ENCODE measurements at regions not wholly inside any gene's neighbourhood (a gene's known extent, or its start where the extent isn't known, plus 50 kb on each side); places are given as distances from the start of the nearest gene placed in this dataset.

- peak; percentile 9 for DNase-seq (ENCODE audit: low read depth, low spot score)
- Histone ChIP-seq H2AFZ (ENCODE audit: control insufficient read depth, low read length) (no peak overlapping the region), H3K27me3 (ENCODE audit: control insufficient read depth, extremely low read depth, insufficient read depth, low read length) (no peaks in the 10 kb centered on the region), H3K4me1 (ENCODE audit: control insufficient read depth, extremely low read depth, insufficient read depth, low read length) (no peaks in the 10 kb centered on the region), H3K27ac (ENCODE audit: control insufficient read depth, insufficient read depth, low read length) (no peak overlapping the region), H3K9ac (ENCODE audit: control insufficient read depth, extremely low read depth, insufficient read depth, low read length) (no peak overlapping the region), H3K4me2 (ENCODE audit: control insufficient read depth, extremely low read depth, insufficient read depth, low read depth, low read length) (no peak overlapping the region), H3K36me3 (ENCODE audit: control insufficient read depth in 2 of 2, extremely low read depth in 1 of 2, insufficient read depth in 2 of 2, low read length in 2 of 2) (peaks cover 0 to 2% of the 10 kb centered on the region in 2 experiments), H4K20me1 (ENCODE audit: control insufficient read depth, extremely low read depth, insufficient read depth, low read length) (no peaks in the 10 kb centered on the region), H3K4me3 (ENCODE audit: control insufficient read depth in 2 of 3, extremely low read depth in 1 of 3, insufficient read depth in 2 of 3, low read depth in 1 of 3, low read length in 3 of 3) (no peak overlapping the region), H3K9me1 (ENCODE audit: control insufficient read depth, extremely low read depth, insufficient read depth, low read length) (no peaks in the 10 kb centered on the region), H3K79me2 (ENCODE audit: control insufficient read depth, insufficient read depth, low read length) (no peaks in the 10 kb centered on the region), H3K9me3 (ENCODE audit: control insufficient read depth, low read depth, low read length) (peaks cover 3% of the 10 kb centered on the region)
- dilution Hi-C loops (cut with MboI; ENCODE audit: extremely low pct_ligation_motif_present, low sequenced_read_pairs), result no loop called here
- no peak for FAIRE-seq
- TF ChIP-seq EZH2 (IDR thresholded peaks at IDR 0.05; ENCODE audit: low read length) (no peak), CTCF (optimal IDR thresholded peaks at IDR 0.05 in 1 of 3, IDR thresholded peaks at IDR 0.05 in 1 of 3, conservative IDR thresholded peaks at IDR 0.05 in 1 of 3; ENCODE audit: extremely low read depth in 1 of 3, insufficient read depth in 2 of 3, low read length in 3 of 3) (no peak)
Observed at GRCh38 chr10:49446031-49446430, 50.1 kb upstream of the DRGX start.
